Uterus (tissue), 2 donors: ENCODE measurements at regions not wholly inside any gene's neighbourhood (a gene's known extent, or its start where the extent isn't known, plus 50 kb on each side); places are given as distances from the start of the nearest gene placed in this dataset.
"Not testable (repeated sequence)": the region's sequence is repeated elsewhere in the genome, so short reads cannot be mapped to it uniquely, and the experiment has no call there.

Experiments used
- POLR2A ChIP-seq, 2 donors: fragments of 450-650 bp; IDR thresholded peaks; one replicate each; pipeline ENCODE4 v1.6.1; 2016; ENCODE audit warnings: antibody characterized with exemption in 2 of 2, mild to moderate bottlenecking in 1 of 2, moderate library complexity in 1 of 2
- TF ChIP-seq, protein P1 (sequence below), 4 experiments: fragments of 200-600 bp in 2 of 4; fragments of 450-650 bp in 2 of 4; sonication (generic) in 2 of 4; IDR thresholded peaks; one replicate each; pipeline ENCODE4 v1.5.1; 2016 to 2019; ENCODE audit warnings: antibody characterized with exemption in 4 of 4, mild to moderate bottlenecking in 2 of 4, moderate library complexity in 1 of 4

DNA sequence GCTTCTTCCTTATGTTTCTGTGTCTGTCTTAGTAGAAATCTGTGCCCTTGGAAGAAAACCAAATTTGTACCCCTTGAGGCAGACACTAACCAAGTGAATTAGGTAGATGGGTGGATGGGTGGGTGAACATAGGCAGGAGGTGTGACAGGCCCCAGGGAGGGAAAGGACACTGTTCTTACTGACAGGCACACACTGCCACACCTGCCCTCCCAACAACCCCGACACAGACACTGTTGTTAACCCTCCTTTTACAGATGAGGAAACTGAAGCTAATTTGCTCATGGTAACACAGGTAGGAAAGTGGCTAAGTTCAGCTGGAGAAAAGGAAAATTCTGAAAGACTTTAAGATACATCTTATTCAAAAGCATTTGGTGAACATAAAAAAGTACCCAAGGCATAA, 123.9 kb downstream of the LRRC37A3 start:
- TF ChIP-seq, protein P1, sequence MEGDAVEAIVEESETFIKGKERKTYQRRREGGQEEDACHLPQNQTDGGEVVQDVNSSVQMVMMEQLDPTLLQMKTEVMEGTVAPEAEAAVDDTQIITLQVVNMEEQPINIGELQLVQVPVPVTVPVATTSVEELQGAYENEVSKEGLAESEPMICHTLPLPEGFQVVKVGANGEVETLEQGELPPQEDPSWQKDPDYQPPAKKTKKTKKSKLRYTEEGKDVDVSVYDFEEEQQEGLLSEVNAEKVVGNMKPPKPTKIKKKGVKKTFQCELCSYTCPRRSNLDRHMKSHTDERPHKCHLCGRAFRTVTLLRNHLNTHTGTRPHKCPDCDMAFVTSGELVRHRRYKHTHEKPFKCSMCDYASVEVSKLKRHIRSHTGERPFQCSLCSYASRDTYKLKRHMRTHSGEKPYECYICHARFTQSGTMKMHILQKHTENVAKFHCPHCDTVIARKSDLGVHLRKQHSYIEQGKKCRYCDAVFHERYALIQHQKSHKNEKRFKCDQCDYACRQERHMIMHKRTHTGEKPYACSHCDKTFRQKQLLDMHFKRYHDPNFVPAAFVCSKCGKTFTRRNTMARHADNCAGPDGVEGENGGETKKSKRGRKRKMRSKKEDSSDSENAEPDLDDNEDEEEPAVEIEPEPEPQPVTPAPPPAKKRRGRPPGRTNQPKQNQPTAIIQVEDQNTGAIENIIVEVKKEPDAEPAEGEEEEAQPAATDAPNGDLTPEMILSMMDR (IDR thresholded peaks at IDR 0.05), result not testable (repeated sequence)
- not testable (repeated sequence) for TF ChIP-seq POLR2A (IDR thresholded peaks at IDR 0.05)
